Prostate gland (tissue), 2 donors: ENCODE measurements at regions not wholly inside any gene's neighbourhood (a gene's known extent, or its start where the extent isn't known, plus 50 kb on each side); places are given as distances from the start of the nearest gene placed in this dataset.

Experiments
- POLR2AphosphoS5 ChIP-seq: sonication (generic); formaldehyde crosslinking; IDR thresholded peaks from one replicate; pipeline ENCODE4 v1.6.1; 2017; ENCODE audit warnings: antibody characterized with exemption
- TF ChIP-seq, protein P1 (sequence below), 4 experiments: fragments of 200-600 bp in 2 of 4; fragments of 450-650 bp in 2 of 4; sonication (generic) in 2 of 4; IDR thresholded peaks; 1 replicate in 3 of 4; 2 replicates in 1 of 4; pipeline ENCODE4 v1.5.1; 2016 to 2019; ENCODE audit warnings: antibody characterized with exemption in 4 of 4, mild to moderate bottlenecking in 2 of 4, moderate library complexity in 2 of 4

DNA sequence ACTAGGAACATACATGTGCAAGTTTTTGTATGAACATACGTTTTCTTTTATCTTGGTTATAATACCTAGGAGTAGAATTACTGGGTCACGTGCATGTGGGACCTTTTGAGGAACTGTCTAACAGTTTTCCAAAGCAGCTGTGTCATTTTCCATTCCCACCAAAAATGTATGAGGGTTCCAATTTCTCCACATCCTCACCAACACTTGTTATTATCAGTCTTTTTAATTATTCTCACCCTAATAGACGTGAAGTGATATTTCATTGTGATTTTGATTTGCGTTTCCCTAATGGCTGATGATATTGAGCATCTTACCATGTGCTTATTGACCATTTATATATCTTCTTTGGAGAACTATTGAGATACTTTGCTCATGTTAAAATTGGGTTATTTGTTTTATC lies 162.1 kb downstream of the CHST1 start:
- TF ChIP-seq, protein P1, sequence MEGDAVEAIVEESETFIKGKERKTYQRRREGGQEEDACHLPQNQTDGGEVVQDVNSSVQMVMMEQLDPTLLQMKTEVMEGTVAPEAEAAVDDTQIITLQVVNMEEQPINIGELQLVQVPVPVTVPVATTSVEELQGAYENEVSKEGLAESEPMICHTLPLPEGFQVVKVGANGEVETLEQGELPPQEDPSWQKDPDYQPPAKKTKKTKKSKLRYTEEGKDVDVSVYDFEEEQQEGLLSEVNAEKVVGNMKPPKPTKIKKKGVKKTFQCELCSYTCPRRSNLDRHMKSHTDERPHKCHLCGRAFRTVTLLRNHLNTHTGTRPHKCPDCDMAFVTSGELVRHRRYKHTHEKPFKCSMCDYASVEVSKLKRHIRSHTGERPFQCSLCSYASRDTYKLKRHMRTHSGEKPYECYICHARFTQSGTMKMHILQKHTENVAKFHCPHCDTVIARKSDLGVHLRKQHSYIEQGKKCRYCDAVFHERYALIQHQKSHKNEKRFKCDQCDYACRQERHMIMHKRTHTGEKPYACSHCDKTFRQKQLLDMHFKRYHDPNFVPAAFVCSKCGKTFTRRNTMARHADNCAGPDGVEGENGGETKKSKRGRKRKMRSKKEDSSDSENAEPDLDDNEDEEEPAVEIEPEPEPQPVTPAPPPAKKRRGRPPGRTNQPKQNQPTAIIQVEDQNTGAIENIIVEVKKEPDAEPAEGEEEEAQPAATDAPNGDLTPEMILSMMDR (IDR thresholded peaks at IDR 0.05): no peak
- no peak for TF ChIP-seq POLR2AphosphoS5
